ENCODE measurements at regions not wholly inside any gene's neighbourhood (a gene's known extent, or its start where the extent isn't known, plus 50 kb on each side); places are given as distances from the start of the nearest gene placed in this dataset.

GRCh38 chr3:110894574-110894973, 177.0 kb upstream of the NECTIN3 start:
- no peak overlapping the region for H3K4me3 Mint-ChIP-seq
- no peak for TF ChIP-seq CTCF (IDR thresholded peaks at IDR 0.05)
- DNase-seq, result no peak
- H3K27ac Mint-ChIP-seq, result no peak overlapping the region
- peaks cover 67% of the 10 kb centered on the region for H3K36me3 Mint-ChIP-seq (ENCODE audit: low read depth)
- peaks cover 5% of the 10 kb centered on the region for H3K27me3 Mint-ChIP-seq (ENCODE audit: low read depth, poor library complexity)
- H3K9me3 Mint-ChIP-seq, result peaks cover 29% of the 10 kb centered on the region
- H3K4me1 Mint-ChIP-seq, result no peaks in the 10 kb centered on the region

- DNase-seq, result no peak
- no peaks in the 10 kb centered on the region for H3K4me1 Mint-ChIP-seq
- peaks cover 29% of the 10 kb centered on the region for H3K9me3 Mint-ChIP-seq
- H3K4me3 Mint-ChIP-seq, result no peak overlapping the region
- peaks cover 5% of the 10 kb centered on the region for H3K27me3 Mint-ChIP-seq (ENCODE audit: low read depth, poor library complexity)
- H3K27ac Mint-ChIP-seq, result no peak overlapping the region
- TF ChIP-seq CTCF (IDR thresholded peaks at IDR 0.05), result no peak
- peaks cover 67% of the 10 kb centered on the region for H3K36me3 Mint-ChIP-seq (ENCODE audit: low read depth)
These were observed 176.6 kb upstream of the NECTIN3 start for GRCh38 chr3:110895054-110895453.

GRCh38 chr3:110897046-110897445, 174.6 kb upstream of the NECTIN3 start:
- no peak for TF ChIP-seq CTCF (IDR thresholded peaks at IDR 0.05)
- H3K4me3 Mint-ChIP-seq, result no peak overlapping the region
- peaks cover 15% of the 10 kb centered on the region for H3K9me3 Mint-ChIP-seq
- H3K4me1 Mint-ChIP-seq, result no peaks in the 10 kb centered on the region
- no peak overlapping the region for H3K27ac Mint-ChIP-seq
- H3K36me3 Mint-ChIP-seq (ENCODE audit: low read depth), result peaks cover 59% of the 10 kb centered on the region
- no peaks in the 10 kb centered on the region for H3K27me3 Mint-ChIP-seq (ENCODE audit: low read depth, poor library complexity)
- DNase-seq, result no peak

GRCh38 chr3:110900576-110900975, 171.0 kb upstream of the NECTIN3 start:
- H3K27me3 Mint-ChIP-seq (ENCODE audit: low read depth, poor library complexity), result no peaks in the 10 kb centered on the region
- peaks cover 41% of the 10 kb centered on the region for H3K36me3 Mint-ChIP-seq (ENCODE audit: low read depth)
- H3K9me3 Mint-ChIP-seq, result peaks cover 5% of the 10 kb centered on the region
- TF ChIP-seq CTCF (IDR thresholded peaks at IDR 0.05), result no peak
- peaks cover 14% of the 10 kb centered on the region for H3K4me1 Mint-ChIP-seq
- H3K4me3 Mint-ChIP-seq, result no peak overlapping the region
- peak overlapping the region; percentile 21 for H3K27ac Mint-ChIP-seq
- DNase-seq, result no peak

GRCh38 chr3:110901536-110901935, 170.1 kb upstream of the NECTIN3 start:
- Mint-ChIP-seq H3K9me3 (peaks cover 5% of the 10 kb centered on the region), H3K4me1 (peaks cover 24% of the 10 kb centered on the region), H3K27ac (no peak overlapping the region), H3K36me3 (ENCODE audit: low read depth) (peaks cover 43% of the 10 kb centered on the region), H3K27me3 (ENCODE audit: low read depth, poor library complexity) (no peaks in the 10 kb centered on the region), H3K4me3 (no peak overlapping the region)
- no peak for TF ChIP-seq CTCF (IDR thresholded peaks at IDR 0.05)
- DNase-seq, result no peak

- H3K9me3 Mint-ChIP-seq, result peaks cover 5% of the 10 kb centered on the region
- H3K36me3 Mint-ChIP-seq (ENCODE audit: low read depth), result peaks cover 40% of the 10 kb centered on the region
- peaks cover 33% of the 10 kb centered on the region for H3K4me1 Mint-ChIP-seq
- H3K27me3 Mint-ChIP-seq (ENCODE audit: low read depth, poor library complexity), result no peaks in the 10 kb centered on the region
- TF ChIP-seq CTCF (IDR thresholded peaks at IDR 0.05), result no peak
- peak overlapping the region; percentile 54 for H3K27ac Mint-ChIP-seq
- no peak for DNase-seq
- no peak overlapping the region for H3K4me3 Mint-ChIP-seq
These were observed 169.0 kb upstream of the NECTIN3 start for GRCh38 chr3:110902453-110903085.
